ENCODE measurements at regions not wholly inside any gene's neighbourhood (a gene's known extent, or its start where the extent isn't known, plus 50 kb on each side); places are given as distances from the start of the nearest gene placed in this dataset.

DNA sequence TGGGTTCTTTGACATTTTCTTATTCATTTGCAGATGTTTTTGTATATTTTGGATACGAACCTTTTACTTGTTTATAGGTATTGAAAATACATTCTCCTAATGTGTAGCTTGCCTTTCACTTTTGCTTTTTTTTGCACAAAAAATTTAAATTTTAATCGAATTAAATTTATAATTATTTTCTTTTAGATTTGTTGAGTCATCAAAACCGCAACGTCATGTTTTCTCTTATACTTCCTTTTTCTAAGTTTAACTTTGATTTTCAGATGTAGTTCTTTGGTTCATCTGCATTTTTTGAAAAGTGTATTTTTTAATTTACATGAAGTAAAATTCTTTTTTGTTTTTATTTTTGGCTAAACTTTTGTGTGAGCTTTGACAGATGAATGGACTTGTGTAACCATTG is 243.7 kb upstream of the DPYD start:
- CTCF ChIA-PET, result no interaction called here

DNA sequence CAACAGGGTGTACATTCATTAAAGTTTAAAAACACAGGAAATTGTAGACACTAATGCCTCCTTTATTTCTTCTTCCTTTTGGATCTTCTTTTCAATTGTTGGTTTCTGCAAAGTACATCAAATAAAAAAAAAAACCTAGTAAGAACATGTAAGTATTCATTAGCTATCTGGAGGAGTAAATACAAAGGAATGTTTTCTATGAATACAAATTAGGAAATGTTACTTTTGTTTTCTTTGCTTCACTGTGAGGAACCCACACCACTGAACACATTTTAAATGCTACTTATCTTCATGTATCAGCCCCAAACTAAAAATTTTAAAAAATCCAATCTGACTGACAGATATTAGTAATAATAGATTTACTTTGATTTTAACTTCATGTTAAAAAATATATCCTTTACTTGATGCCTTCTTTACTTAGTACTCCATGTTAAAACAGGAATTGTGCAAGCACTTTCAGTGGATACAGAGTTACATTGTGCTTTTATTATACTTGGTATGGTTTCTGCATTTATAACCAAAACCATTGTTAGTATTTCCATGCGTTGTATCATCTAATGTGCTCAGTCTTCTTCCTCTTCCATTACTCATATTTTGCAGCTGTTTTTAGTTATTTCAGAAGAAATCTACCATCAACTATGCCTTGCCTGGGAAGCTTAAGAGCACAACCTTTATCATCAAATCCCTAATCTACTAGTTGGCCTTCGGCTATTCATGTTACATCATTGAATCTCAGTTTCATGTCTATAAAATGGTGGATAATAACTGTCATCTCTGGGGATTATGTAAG is 236.9 kb upstream of the DPYD start:
- CTCF ChIA-PET, result interaction anchor here (0.6 kb wide), 1 partner anchor 1255 kb away, joined by 3 read pairs; no protein-coding TSS in a partner anchor
- SMC1A ChIA-PET (ENCODE audit: uncharacterized antibody, unreplicated experiment), result no interaction called here
- no peak overlapping the region for H3K4me3 ChIP-seq
- no peak overlapping the region for H2AFZ ChIP-seq (ENCODE audit: control insufficient read depth, low read depth, low read length)
- 50% methylated on average over 2 of the region's 2 CpGs for WGBS (ENCODE audit: insufficient coverage, insufficient replicate concordance, low lambda C conversion rate, missing lambda C conversion rate)
- RAD21 ChIA-PET (ENCODE audit: unreplicated experiment), result no interaction called here
- in situ Hi-C loops (cut with MboI), result no loop called here
- intact Hi-C loops (cut with micrococcal nuclease; ENCODE audit: unreplicated experiment), result no loop called here
- no peaks in the 10 kb centered on the region for H3K9me3 ChIP-seq (replicated peaks; ENCODE audit: control insufficient read depth, insufficient read depth, low read length)
- no peak overlapping the region for H3K27ac ChIP-seq (ENCODE audit: control insufficient read depth, insufficient read depth)
- ATAC-seq, result no peak
- no peak overlapping the region for H3K9ac ChIP-seq (ENCODE audit: control insufficient read depth, insufficient read depth, low read length)
- H3K27me3 ChIP-seq (replicated peaks in 1 of 2; ENCODE audit: control insufficient read depth in 2 of 2, insufficient read depth in 2 of 2, low read length in 1 of 2), result no peaks in the 10 kb centered on the region
- no peak for DNase-seq (ENCODE audit: low read depth, low spot score)
- no peak overlapping the region for H3K4me2 ChIP-seq (ENCODE audit: control insufficient read depth, insufficient read depth)
- H3K4me1 ChIP-seq (ENCODE audit: control insufficient read depth, insufficient read depth, low read length), result no peaks in the 10 kb centered on the region
- FAIRE-seq, result no peak
- no peaks in the 10 kb centered on the region for H4K20me1 ChIP-seq (ENCODE audit: control insufficient read depth, insufficient read depth)
- H3K36me3 ChIP-seq (ENCODE audit: control insufficient read depth in 2 of 2, insufficient read depth in 2 of 2, low read length in 1 of 2), result no peaks in the 10 kb centered on the region
- no peaks in the 10 kb centered on the region for H3K79me2 ChIP-seq (ENCODE audit: control insufficient read depth, insufficient read depth, low read length)
- POLR2A ChIA-PET, result no interaction called here
- no TSS peak for BruUV-seq (replicated peaks)
- TF ChIP-seq TAF1 (IDR thresholded peaks at IDR 0.05; ENCODE audit: borderline replicate concordance, low read depth, low read length), result no peak
- no peak for TF ChIP-seq KDM1A (IDR thresholded peaks at IDR 0.05; ENCODE audit: borderline replicate concordance)
- TF ChIP-seq MEF2B (IDR thresholded peaks at IDR 0.05; ENCODE audit: partially characterized antibody, poor library complexity, severe bottlenecking), result no peak
- no peak for TF ChIP-seq FOXM1 (IDR thresholded peaks at IDR 0.05; ENCODE audit: low read depth, low read length)
- TF ChIP-seq, protein P1, sequence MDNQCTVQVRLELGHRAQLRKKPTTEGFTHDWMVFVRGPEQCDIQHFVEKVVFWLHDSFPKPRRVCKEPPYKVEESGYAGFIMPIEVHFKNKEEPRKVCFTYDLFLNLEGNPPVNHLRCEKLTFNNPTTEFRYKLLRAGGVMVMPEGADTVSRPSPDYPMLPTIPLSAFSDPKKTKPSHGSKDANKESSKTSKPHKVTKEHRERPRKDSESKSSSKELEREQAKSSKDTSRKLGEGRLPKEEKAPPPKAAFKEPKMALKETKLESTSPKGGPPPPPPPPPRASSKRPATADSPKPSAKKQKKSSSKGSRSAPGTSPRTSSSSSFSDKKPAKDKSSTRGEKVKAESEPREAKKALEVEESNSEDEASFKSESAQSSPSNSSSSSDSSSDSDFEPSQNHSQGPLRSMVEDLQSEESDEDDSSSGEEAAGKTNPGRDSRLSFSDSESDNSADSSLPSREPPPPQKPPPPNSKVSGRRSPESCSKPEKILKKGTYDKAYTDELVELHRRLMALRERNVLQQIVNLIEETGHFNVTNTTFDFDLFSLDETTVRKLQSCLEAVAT (IDR thresholded peaks at IDR 0.05), result no peak
- no peak for TF ChIP-seq ETV6 (conservative IDR thresholded peaks at IDR 0.05 in 1 of 2, IDR thresholded peaks at IDR 0.05 in 1 of 2; ENCODE audit: borderline replicate concordance in 1 of 2, low read depth in 1 of 2)
- TF ChIP-seq, protein P2, sequence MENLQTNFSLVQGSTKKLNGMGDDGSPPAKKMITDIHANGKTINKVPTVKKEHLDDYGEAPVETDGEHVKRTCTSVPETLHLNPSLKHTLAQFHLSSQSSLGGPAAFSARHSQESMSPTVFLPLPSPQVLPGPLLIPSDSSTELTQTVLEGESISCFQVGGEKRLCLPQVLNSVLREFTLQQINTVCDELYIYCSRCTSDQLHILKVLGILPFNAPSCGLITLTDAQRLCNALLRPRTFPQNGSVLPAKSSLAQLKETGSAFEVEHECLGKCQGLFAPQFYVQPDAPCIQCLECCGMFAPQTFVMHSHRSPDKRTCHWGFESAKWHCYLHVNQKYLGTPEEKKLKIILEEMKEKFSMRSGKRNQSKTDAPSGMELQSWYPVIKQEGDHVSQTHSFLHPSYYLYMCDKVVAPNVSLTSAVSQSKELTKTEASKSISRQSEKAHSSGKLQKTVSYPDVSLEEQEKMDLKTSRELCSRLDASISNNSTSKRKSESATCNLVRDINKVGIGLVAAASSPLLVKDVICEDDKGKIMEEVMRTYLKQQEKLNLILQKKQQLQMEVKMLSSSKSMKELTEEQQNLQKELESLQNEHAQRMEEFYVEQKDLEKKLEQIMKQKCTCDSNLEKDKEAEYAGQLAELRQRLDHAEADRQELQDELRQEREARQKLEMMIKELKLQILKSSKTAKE (IDR thresholded peaks at IDR 0.05; ENCODE audit: low read depth, poor library complexity, severe bottlenecking), result no peak
- TF ChIP-seq BHLHE40 (IDR thresholded peaks at IDR 0.05; ENCODE audit: borderline replicate concordance in 1 of 2, low read depth in 2 of 2, low read length in 1 of 2), result no peak
- TF ChIP-seq MEF2A (IDR thresholded peaks at IDR 0.05; ENCODE audit: insufficient read depth, low read depth, low read length), result no peak
- no peak for TF ChIP-seq RCOR1 (conservative IDR thresholded peaks at IDR 0.05; ENCODE audit: low read depth, low read length)
- no peak for TF ChIP-seq ZNF24 (IDR thresholded peaks at IDR 0.05)

More for the DNA sequence above, 243.7 kb upstream of the DPYD start:
- in situ Hi-C loops (cut with MboI) (no loop called here), intact Hi-C loops (cut with micrococcal nuclease; ENCODE audit: unreplicated experiment) (no loop called here)
- WGBS (ENCODE audit: insufficient coverage, insufficient replicate concordance, low lambda C conversion rate, missing lambda C conversion rate), result 2% methylated on average over 4 of the region's 4 CpGs
- POLR2A ChIA-PET, result no interaction called here
- DNase-seq (ENCODE audit: low read depth, low spot score), result no peak
- H3K9me3 ChIP-seq (replicated peaks; ENCODE audit: control insufficient read depth, insufficient read depth, low read length), result no peaks in the 10 kb centered on the region
- no peak overlapping the region for H2AFZ ChIP-seq (ENCODE audit: control insufficient read depth, low read depth, low read length)
- no peaks in the 10 kb centered on the region for H4K20me1 ChIP-seq (ENCODE audit: control insufficient read depth, insufficient read depth)
- TF ChIP-seq ZBED1 (IDR thresholded peaks at IDR 0.05; ENCODE audit: borderline replicate concordance), result no peak
- TF ChIP-seq TARDBP (IDR thresholded peaks at IDR 0.05; ENCODE audit: borderline replicate concordance), result no peak
- H3K36me3 ChIP-seq (ENCODE audit: control insufficient read depth in 2 of 2, insufficient read depth in 2 of 2, low read length in 1 of 2), result no peaks in the 10 kb centered on the region
- no peak overlapping the region for H3K9ac ChIP-seq (ENCODE audit: control insufficient read depth, insufficient read depth, low read length)
- H3K4me3 ChIP-seq, result no peak overlapping the region
- BruUV-seq (replicated peaks), result no TSS peak
- no peaks in the 10 kb centered on the region for H3K27me3 ChIP-seq (replicated peaks in 1 of 2; ENCODE audit: control insufficient read depth in 2 of 2, insufficient read depth in 2 of 2, low read length in 1 of 2)
- no peak overlapping the region for H3K27ac ChIP-seq (ENCODE audit: control insufficient read depth, insufficient read depth)
- no peak for FAIRE-seq
- H3K79me2 ChIP-seq (ENCODE audit: control insufficient read depth, insufficient read depth, low read length), result no peaks in the 10 kb centered on the region
- no peak for ATAC-seq
- SMC1A ChIA-PET (ENCODE audit: uncharacterized antibody, unreplicated experiment), result interaction anchor here (0.5 kb wide), 1 partner anchor 852 kb away, joined by 5 read pairs; no protein-coding TSS in a partner anchor
- no peaks in the 10 kb centered on the region for H3K4me1 ChIP-seq (ENCODE audit: control insufficient read depth, insufficient read depth, low read length)
- no peak overlapping the region for H3K4me2 ChIP-seq (ENCODE audit: control insufficient read depth, insufficient read depth)
- RAD21 ChIA-PET (ENCODE audit: unreplicated experiment), result no interaction called here

All from GM12878 (cell line).